TTC549 (cell line): ENCODE measurements at regions not wholly inside any gene's neighbourhood (a gene's known extent, or its start where the extent isn't known, plus 50 kb on each side); places are given as distances from the start of the nearest gene placed in this dataset.
"Not testable (repeated sequence)": the region's sequence is repeated elsewhere in the genome, so short reads cannot be mapped to it uniquely, and the experiment has no call there.

Experiments used
- FAIRE-seq: peaks from 2 replicates; lab custom pipeline; 2012; peaks lifted over from hg19 to GRCh38; lab: Jason Lieb, UNC

DNA sequence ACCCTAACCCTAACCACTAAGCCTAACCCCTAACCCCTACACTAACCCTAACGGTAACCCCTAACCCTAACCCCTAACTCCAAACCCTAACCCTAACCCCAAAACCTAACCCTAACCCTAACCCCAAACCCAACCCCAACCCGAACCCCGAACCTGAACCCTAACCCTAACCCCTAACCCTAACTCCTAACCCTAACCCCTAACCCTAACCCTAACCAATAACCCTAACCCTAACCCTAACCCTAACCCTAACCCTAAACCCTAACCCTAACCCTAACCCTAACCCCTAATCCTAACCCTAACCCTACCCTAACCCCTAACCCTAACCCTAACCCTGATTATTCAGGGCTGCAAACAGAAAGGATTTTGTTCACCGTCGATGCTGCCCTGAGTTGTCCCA lies 144.6 kb upstream of the DUSP22 start:
- not testable (repeated sequence) for FAIRE-seq

DNA sequence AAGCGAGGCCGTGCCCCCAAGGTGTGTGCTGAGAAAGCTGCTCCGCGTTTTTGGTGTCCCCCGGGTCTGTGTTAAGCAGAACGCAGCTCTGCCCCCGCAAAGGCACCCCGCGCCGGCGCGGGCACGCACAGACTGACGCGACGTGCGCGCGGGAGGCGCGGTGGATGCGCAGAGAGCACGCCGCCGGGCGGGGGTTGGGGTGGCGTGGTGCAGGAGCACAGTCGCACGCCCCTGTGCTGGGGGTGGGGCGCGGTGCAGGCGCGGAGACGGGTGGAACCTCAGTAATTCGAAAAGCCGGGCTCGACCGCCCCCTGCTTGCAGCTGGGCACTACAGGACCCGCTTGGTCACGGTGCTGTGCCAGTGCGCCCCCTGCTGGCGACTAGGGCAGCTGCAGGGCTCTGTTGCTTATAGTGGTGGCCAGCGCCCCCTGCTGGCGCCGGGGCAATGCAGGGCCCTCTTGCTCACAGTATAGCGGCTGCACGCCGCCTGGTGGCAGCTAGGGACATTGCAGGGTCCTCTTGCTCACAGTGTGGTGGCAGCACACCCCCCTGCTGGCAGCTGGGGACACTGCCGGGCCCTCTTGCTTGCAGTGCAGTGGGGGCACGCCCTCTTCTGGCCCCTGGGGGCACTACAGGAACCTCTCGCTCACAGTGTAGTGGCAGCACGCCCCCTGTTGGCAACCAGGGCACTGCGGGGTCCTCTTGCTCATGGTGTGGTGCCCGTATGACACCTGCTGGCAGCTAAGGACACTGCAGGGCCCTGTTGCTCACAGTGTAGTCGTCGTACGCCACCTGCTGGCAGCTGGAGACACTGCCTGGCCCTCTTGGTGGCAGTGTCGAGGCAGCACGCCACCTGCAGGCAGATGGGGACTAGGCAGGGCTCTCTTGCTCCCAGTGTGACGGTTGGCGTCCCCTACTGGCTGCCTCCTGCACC lies 144.0 kb upstream of the DUSP22 start:
- FAIRE-seq = not testable (repeated sequence)

DNA sequence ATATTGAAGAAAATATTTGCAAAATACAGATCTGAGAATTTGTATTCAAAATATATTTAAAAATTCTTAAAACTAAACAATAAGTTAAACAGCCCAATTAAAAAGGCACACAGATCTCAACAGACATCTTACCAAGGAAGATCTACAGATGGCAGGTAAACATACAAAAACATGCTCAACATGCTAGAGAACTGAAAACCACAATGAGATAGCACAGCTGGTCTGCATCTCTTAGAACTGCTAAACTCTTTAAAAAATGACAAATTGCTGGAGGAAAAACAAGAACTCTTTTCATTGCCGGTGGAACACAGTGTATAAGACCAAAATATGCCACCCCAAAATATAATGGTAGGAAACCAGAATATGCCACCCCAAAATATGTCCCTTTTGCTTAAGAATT lies 142.1 kb upstream of the DUSP22 start:
- FAIRE-seq = not testable (repeated sequence)

DNA sequence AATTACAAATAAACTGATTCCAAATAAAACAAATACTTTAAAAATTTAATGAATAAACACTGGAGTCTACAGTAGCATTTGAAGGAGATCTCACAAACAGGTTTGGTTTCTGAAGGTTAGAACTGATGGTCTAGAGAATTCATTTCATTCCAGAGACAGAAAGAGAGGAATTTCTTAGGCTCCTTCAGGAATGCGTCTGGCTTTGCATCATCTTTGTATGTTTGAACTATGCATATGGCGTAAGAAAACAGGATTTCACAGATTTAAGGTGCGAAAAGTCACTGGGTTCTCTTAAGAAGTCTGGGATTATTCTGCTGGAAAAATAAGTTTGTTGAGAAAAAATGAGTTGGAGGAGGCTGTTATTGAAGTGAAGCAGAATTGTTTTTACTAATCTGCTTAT lies 139.9 kb upstream of the DUSP22 start:
- not testable (repeated sequence) for FAIRE-seq

DNA sequence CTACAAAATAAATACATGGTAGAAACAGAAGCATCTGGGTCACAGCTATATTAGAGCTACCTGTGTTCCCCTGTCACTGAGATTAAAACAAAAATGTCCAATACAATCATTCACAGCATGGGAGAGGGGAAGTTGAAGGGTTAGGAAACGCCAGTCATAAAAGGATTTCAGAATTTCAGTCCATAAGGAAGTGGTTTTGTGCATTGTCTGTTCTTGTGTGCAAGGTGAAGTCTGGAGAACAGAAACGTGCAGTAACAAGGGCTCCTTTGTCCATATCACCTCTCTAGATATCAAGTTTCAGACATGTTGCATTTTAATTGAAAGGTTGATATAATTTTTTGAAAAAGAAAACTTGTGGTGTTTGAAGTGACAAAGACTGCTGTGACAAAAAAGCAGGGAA lies 139.3 kb upstream of the DUSP22 start:
- not testable (repeated sequence) for FAIRE-seq

DNA sequence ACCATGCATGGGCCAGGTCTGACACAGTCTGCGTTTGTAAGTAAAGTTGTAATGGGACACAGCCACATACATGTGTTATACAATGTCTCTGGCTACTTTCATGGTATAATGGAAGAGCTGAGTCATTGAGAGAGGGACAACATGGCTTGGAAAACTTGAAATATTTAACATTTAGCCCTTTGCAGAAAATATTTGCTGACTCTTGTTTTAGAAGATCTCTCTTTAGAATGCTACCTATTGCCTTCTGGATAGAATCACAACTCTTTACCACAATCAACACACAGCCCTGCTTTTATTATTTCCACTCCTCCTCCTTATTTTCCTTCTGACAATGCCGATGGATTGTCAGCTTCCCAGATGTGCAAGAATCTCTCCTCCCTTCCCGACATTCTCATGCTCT lies 138.4 kb upstream of the DUSP22 start:
- FAIRE-seq = not testable (repeated sequence)

DNA sequence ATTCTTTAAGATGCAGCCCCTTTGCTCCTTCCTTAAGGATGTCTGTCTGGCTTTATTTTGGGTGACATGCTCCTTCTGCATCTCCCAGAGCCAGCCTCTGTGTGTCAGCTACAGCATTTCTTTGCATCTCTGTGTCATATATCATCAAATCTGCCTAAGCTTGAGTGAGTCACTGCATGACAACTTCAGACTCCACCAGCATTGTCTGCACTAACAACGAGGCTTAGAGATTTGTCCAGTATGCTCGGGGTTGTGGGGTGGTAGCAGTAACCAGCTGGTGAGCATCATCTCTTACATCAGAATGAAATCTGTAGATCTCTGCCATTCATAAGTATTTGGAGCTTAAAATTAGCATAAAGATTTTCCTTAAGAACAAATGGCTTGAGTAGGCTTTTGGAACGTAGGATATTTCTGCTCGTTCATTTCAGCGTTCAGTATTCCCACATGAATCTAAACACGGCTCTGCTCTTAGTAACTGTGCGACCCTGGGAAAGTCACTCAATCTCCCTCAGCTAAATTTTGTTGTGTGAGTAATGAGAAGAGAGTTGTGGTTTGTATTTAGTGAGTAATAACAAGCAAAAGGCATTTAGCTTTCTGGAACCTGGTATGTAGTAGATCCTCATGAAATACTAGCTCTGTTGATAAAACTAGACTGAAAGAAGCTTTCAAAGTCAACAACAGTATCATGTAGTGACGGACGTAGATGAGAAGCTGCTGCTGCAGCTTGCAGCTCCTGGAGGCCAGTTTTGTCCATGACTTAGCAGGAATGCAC lies 137.8 kb upstream of the DUSP22 start:
- not testable (repeated sequence) for FAIRE-seq

DNA sequence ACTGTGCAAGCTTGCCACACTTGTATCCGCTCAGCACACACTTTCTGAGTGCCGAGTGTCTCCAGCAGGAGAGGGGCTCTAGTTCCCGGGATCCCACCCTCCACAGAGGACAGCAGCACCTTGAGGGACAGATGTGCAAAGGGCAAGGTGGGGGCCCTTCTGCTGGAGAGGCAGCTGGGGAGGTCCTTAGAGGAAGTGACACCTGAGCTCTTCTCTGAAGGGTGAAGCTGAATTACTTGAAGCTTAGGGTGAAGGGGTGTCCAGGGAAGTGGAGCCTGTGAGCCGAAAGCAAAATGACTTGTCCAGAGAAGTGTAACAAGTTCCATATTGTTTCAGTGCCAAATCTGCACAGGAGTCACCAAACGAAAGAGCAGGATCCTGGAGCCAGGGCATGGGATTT lies 136.3 kb upstream of the DUSP22 start:
- no peak for FAIRE-seq

DNA sequence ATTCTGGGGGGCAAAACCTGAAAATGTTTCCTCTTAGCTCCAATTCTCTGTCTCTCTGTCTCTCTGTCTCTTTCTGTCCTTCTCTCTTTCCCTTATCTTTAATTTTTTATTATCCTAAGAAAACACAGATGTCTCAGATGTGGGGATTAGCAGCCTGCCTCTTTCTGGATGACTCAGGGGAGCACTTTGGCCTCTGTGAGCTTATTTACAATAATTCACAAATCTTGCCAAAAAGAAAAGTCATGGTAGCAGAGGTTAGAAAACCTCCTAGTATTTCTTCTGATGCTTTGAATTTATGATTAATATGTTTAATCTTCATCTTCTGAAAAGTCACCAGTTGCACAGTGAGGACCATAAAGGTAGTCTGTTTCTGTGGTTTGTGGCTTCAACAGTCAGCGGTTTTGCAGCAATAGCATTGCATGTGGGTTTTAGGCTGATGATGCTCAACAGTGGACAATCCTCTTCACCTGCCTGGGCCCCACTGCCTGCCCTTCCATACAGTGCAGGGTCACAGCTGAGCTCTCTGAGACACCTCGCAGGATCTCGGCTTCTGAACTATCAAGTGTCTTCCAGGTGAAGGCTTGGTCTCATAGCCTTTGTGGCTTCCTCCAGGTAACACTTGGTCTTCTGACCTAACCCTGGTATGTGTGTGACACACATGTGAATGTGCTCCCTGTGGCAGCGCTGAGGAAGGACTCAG lies 135.7 kb upstream of the DUSP22 start:
- FAIRE-seq = not testable (repeated sequence)

DNA sequence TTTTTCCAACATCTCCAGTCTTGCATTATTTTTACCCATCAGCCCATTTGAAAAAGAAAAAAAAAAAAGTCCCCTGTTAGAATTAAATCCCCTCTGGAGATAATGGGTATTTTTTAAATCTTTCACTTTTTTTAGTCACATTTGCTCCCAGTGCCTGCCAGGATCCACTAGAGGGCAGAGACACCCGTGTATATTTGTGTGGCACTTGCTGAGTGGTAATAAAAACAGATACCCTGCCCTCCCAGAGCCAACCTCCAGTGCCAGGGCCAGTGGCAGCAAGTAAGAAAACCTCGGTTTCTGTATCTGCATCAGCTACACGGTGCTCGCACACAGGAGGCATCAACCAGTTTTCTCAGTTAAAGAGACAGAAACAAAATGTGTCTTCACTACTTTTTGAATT lies 135.1 kb upstream of the DUSP22 start:
- FAIRE-seq = not testable (repeated sequence)

DNA sequence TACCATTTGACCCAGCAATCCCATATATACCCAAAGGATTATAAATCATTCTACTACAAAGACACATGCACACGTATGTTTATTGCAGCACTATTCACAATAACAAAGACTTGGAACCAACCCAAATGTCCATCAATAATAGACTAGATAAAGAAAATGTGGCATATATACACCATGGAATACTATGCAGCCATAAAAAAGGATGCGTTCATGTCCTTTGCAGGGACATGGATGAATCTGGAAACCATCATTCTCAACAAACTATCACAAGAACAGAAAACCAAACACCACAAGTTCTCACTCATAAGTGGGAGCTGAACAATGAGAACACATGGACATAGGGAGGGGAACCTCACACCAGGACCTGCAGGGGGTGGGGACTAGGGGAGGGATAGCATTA lies 130.6 kb upstream of the DUSP22 start:
- FAIRE-seq = not testable (repeated sequence)

DNA sequence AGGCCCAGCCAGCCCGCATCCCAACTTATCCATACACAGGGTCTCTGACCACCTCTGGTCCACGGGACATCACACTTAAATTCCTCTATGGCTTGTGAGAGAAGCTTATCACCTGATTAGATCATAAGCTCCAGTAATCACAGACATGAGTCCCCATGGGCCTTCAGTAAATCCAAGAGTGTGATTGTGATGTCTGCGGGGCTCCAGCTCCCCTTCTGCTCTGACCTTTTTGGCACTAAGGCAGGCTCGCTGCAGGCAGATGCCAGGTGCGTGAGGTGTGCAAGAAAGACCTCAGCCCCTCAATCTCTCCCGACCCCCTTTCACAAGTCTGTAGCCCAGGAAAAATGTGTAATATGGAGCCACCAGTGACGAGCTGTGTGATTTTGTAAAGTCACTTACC lies 127.6 kb upstream of the DUSP22 start:
- FAIRE-seq = no peak

DNA sequence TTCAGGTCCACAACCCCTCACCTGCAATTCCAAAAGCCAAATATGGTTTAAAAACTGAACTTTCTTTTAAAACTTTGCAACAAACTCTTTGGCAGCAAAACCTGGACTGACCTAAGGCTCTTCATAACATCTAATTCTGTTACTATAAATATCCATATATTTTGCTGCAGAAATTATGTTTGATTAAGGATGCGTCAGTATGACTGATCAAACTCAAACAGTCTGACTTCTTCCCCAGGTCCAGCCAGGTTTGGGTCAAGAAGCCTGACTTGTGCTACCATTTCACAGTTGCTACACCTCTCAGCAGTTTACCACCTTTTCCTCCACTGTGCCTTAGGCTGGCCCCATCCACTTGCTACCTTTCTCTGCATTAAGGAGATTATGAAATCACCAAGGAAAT lies 127.0 kb upstream of the DUSP22 start:
- no peak for FAIRE-seq

DNA sequence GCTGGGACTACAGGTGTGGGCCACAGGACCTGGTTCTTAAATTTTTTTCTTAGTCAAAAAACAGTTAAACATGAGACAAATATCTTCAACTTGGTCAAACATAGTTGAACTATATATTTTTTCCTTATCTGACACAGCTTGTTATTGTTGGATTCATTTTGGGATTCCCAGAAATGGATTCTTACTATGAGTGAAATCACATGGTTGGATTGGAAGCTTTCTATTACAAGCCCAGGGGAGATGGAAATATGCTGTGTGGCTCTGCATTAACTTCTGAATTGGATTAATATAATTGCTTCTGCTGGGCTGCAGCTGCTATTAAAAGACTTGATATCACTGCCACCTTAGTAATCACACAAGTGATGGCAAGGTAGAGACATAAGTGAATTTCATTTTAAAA lies 126.4 kb upstream of the DUSP22 start:
- no peak for FAIRE-seq

DNA sequence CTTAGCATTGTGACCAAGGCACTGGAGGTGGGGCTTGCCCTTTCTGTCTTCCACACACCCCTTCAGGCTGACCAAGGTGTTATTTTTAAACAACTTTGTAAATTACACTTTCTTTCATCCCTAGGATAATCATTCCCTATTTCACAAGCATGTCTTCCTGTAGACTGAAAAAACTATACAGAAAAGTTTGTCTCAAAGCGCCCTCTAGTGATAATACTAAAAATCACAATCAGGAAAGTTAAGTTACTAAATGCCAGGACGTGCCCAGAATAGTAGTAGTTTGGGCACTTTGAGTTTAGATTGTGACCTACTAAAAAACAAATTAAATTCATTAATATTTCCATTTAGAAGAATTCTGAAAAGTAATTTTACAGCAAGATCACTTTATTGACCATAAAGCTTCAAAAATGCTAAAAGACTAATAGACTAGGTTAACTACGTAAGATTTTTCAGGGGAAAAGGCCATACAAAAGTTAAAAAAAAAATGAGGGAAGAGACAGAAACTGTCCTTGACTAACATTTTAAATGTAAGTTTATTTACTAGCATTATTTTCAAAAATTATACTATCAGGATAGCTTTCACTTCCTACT lies 123.3 kb upstream of the DUSP22 start:
- peak; percentile 90 for FAIRE-seq

DNA sequence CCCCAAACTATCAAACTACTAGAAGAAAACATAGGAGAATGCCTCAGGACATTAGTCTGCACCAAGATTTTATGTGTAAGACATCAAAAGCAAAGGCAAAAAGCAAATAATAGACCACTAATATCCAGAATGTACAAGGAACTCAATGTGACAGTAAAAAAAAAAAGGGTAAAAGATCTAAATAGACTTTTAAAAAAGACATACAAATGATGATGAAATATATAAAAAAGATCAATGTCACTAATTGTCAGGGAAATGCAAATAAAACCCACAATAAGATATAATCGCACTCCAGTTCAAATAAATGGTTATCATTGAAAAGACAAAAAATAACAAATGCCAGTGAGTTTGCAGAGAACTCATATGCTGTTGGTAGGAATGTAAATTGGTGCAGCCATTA lies 118.3 kb upstream of the DUSP22 start:
- no peak for FAIRE-seq

DNA sequence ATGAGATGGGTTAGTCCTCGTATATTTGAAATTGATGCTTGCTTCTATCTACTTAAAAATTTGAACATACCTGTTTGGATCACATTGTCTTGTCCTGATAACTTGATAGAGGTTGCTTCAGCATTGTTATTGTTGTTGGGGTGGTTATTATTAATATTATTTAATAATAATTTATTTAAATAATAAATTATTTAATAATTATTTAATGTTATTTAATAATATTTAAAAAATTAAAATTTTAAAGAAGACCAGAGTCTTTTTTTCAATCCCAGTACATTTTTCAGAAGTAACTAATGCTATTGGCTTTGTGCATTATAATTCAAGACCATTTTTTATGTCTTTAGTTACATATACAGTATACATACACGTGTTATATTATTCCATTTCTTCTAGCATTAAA lies 116.6 kb upstream of the DUSP22 start:
- FAIRE-seq = no peak

DNA sequence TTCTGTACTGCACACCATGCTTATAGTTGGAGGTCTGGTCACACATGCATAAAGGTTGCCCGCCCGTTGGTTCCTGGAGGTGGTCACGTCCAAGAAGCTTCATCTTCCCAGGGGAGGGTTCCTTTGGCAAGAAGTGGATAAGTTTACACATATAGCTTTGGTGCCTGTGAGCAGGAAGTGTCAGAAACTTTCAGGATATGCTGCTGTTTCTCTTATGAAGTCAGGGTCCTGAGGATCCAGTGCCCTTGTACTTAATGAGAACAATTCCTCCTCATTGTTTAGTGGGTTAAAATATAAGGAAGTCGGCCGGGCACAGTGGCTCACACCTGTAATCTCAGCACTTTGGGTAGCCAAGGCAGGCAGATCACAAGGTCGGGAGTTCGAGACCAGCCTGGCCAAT lies 115.5 kb upstream of the DUSP22 start:
- no peak for FAIRE-seq

DNA sequence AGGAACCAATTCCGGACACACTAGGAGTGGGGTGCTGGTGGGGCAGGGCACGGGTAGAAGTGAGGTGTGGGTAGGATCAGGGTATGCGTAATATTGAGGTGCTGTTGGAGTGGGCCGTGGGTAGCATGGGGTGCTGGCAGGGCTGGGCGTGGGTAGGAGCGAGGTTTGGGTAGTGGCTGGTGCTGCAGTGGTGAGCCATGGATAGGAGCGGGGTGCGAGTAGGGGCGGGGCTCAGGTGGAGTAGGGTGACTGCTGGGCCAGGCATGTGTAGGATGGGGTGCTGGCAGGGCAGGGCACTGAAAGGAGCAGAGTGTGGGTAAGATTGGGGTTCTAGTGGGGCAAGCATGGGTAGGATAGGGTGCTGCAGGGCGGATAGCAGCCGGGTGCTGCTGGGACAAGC lies 114.2 kb upstream of the DUSP22 start:
- FAIRE-seq = no peak

DNA sequence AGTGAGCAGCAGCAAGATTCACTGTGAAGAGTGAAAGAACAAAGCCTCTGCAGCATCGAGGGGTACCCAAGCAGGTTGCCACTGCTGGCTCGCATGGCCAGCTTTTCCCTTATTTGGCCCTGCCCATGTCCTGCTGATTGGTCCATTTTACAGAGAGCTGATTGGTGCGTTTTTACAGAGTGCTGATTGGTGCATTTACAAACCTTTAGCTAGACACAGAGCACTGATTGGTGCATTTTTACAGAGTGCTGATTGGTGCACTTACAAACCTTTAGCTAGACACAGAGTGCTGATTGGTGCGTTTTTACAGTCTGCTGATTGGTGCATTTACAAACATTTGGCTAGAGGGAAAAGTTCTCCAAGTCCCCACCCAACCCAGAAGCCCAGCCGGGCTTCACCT lies 113.4 kb upstream of the DUSP22 start:
- FAIRE-seq = not testable (repeated sequence)

DNA sequence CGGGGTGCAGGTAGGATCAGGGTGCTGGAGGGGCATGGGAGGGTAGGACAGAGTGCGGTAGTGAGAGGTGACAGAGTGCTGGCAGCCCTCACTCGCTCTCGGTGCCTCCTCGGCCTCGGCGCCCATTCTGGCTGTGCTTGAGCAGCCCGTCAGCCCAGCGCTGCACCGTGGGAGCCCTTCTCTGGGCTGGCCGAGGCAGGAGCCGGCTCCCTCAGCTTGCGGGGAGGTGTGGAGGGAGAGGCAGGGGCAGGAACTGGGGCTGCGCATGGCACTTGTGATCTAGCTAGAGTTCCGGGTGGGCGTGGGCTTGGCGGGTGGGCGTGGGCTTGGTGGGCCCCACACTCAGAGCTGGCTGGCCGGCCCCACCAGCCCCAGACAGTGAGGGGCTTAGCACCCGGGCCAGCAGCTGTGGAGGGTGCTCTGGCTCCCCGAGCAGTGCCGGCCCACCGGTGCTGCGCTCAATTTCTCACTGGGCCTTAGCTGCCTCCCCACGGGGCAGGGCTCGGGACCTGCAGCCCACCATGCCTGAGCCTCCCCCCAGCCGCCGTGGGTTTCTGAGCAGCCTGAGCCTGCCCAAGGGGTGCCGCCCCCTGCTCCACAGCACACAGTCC lies 112.8 kb upstream of the DUSP22 start:
- no peak for FAIRE-seq
